Dermis blood vessel endothelial cell (primary cell): ENCODE measurements at regions not wholly inside any gene's neighbourhood (a gene's known extent, or its start where the extent isn't known, plus 50 kb on each side); places are given as distances from the start of the nearest gene placed in this dataset.
A peak's percentile ranks its signal among the peaks of the same experiment; 100 is the strongest.
"Not testable (repeated sequence)": the region's sequence is repeated elsewhere in the genome, so short reads cannot be mapped to it uniquely, and the experiment has no call there.

ENCODE experiments used
- DNase-seq: peaks from one replicate; pipeline ENCODE4 v3.0.0; 2010

GRCh38 chr19:14328406-14328805 is 52.8 kb upstream of the ADGRE5 start:
- DNase-seq, result no peak

- DNase-seq, result not testable (repeated sequence)
Measured at GRCh38 chr19:14327061-14327460, 54.2 kb upstream of the ADGRE5 start.

- peak; percentile 9 for DNase-seq
Measured at GRCh38 chr19:14325863-14326262, 55.4 kb upstream of the ADGRE5 start.

- no peak for DNase-seq
Measured at GRCh38 chr19:14325134-14325533, 56.1 kb upstream of the ADGRE5 start.

DNA sequence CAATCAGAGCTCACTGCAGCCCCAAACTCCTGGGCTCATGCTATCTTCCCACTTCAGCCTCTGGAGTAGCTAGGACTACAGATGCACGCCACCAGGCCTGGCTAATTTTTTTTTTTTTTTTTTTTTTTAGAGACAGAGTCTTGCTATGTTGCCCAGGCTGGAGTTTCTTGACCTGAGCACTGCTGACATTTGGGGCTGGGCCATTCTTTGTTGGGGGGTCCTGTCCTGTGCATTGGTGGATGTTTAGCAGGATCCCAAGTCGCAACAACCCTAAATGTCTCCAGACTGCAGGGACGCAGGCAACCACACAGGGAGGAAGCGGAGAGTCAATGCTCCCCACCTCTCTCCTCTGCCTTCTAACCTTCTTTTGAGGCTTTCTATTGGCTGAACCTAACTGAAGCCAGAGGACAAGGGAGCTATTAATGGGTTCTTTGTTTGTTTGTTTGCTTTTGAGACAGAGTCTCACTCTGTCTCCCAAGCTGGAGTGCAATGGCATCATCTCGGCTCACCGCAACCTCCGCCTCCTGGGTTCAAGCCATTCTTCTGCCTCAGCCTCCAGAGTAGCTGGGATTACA is 58.3 kb upstream of the ADGRE5 start:
- DNase-seq, result no peak

DNA sequence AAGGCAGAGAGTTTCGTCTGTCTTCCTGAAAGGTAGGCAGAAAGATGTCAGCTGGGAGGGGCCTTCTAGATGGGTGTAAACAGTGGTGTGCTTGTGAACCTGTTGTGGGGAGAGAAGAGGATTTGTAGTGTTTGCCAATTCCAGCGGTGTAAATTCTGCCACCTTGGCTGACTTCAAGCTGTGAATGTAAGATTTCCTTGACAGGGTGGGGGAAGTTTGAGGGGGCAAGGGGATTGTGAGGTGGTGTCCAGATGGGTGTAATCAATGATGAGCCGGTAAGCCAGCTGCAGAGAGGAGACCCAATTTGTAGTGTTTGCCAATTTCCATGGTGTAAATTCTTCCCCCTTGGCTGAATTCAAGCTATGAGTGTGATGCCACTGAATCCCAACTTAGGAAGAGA is 61.0 kb upstream of the ADGRE5 start:
- no peak for DNase-seq

DNA sequence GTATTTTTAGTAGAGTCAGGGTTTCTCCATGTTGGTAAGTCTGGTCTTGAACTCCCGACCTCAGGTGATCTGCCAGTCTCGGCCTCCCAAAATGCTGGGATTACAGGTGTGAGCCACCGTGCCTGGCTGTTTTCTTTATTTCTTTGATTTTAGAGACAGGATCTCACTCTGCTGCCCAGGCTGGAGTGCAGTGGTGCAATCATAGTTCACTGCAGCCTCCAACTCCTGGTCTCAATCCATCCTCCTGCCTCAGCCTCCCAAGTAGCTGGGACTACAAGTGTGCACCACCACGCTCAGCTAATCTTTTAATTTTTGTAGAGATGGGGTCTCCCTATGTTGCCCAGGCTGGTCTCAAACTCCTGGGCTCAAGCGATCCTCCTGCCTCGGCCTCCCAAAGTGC is 61.5 kb upstream of the ADGRE5 start:
- DNase-seq, result not testable (repeated sequence)

GRCh38 chr19:14318873-14319272 is 62.4 kb upstream of the ADGRE5 start:
- DNase-seq, result peak; percentile 43

DNA sequence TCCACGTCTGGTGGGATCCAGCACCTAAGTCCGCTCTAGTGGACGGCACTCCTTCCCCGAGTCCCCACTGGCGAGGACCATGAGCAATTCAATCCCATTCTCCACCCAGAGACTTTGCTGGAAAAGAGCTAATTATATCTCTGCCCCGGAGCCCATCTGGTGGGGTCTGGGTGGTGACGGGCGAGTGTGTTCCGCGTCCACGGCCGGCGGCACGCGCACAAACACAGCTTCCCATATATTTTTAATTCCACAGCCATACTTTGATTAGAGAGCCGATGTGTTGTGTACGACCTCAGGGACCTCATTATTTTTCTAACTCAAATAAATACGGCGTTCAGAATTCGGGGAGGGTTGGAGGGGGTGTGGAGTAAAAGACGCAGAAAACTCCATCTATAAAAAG is 64.1 kb upstream of the ADGRE5 start:
- no peak for DNase-seq

- peak; percentile 6 for DNase-seq
Measured at GRCh38 chr19:14315433-14315832, 65.8 kb upstream of the ADGRE5 start.

DNA sequence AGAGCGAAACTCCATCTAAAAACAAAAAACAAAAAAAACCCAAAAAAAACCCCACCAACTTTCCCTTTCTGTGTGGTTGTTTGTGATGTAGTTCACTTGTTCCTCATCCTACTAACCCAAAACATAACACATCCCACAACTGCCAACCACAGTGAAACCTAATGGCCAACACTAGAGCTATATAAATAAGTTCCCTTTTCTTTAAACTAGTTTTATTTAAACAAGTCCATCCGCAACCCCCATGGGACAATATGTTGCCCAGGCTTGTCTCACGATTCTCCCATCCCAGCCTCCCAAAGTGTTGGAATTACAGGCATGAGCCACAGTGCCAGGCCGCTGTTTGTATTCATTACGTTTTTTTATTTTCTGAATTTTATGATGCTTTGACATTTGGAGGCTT is 71.2 kb upstream of the ADGRE5 start:
- DNase-seq, result no peak

GRCh38 chr19:14305706-14306105 is 75.5 kb upstream of the ADGRE5 start:
- no peak for DNase-seq

- DNase-seq, result no peak
Measured at GRCh38 chr19:14301150-14301549, 80.1 kb upstream of the ADGRE5 start.

GRCh38 chr19:14300303-14300702 is 80.9 kb upstream of the ADGRE5 start:
- peak; percentile 7 for DNase-seq

- DNase-seq, result not testable (repeated sequence)
Measured at GRCh38 chr19:14299224-14299827, 81.9 kb upstream of the ADGRE5 start.

- DNase-seq, result not testable (repeated sequence)
Measured at GRCh38 chr19:14297883-14298576, 83.2 kb upstream of the ADGRE5 start.

- peak; percentile 15 for DNase-seq
Measured at GRCh38 chr19:14294974-14295373, 86.3 kb upstream of the ADGRE5 start.

DNA sequence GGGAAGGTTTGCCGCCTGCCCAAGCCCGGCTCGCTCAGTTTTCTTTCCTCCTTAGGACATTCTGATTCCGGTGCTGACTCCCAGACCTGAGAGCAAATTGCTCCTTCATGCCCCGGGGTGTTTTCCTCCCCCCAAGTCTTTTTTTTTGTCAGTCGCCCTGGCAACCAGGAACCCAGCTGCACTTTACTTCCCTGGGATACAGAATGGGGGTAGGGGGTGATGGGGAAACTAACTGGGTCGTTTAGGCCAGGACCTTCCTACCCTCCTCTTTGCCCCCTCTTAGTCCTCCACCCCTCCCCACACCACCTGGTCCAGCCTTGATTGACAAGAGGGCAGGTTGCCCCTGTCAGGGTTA is 87.5 kb upstream of the ADGRE5 start:
- not testable (repeated sequence) for DNase-seq

DNA sequence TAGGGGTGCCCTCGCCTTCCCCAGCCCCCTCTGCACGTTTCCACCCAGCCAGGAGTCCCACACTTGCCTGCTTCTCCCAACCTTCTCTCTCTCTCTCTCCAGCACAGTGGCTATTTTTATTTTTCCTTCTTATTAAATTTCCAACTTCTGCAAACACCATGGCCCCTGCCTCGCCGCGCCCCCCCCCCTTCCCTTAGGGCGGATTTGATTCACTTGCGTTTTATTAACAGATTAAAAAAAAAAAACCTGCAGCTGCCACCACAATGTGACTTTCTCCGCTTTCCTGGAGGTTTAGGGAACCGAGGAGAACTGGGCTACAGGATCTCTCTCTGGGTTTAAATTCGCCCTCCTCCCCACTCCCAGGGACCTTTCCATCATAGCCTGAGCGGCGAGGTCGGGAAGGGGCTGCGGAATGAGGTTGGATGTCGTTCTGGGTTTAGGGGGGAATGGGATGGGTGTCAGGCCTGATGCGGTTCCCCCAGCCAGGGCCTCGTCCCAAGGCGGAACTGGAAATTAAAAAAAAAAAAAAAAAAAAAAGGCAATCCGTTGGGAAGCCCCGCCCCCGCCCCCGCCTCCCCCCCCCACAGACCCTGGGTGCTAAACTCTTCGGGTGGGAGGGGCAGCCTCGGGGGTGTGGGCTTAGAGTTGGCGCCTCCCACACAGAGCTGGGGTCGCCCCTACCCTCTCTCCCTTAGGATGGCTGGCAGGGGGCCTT is 87.3 kb upstream of the ADGRL1 start:
- DNase-seq, result not testable (repeated sequence)

DNA sequence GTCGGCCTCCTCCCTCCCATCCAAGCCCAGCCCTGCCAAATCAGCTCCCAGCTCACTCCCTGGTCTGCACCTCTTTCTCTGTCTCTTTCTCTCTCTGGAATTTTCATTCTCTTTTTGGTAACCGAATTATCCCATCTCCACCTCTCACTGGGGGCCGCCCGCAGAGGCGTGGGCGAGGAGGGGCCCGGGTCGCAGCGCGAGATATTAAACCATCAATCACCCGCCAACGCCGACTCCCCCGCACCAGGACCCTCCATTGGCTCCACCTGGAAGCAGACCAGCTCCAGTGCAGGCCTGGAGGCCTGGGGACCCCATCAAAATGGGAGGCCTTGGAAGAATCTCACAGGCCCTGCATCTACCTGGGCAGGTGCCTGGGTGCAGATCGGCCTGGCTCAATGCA is 83.8 kb upstream of the ADGRL1 start:
- DNase-seq, result not testable (repeated sequence)

- not testable (repeated sequence) for DNase-seq
Measured at GRCh38 chr19:14287837-14288236, 81.9 kb upstream of the ADGRL1 start.

- DNase-seq, result peak; percentile 45
Measured at GRCh38 chr19:14286594-14286993, 80.6 kb upstream of the ADGRL1 start.

DNA sequence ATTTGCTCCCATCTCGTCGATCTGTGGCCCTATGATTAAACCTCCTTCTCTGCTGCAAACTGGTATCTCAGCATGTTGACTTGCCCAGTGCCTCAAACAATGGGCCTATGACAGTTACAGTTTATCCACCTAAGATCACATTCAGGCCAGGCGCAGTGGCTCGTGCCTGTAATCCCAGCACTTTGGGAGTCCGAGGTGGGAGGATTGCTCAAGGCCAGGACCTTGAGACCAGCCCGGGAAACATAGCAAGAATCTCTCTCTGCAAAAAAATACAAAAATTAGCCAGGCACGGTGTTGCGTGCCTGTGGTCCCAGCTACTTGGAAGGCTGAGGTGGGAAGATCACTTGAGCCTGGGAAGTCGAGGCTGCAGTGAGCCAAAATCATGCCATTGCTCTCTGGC is 79.8 kb upstream of the ADGRL1 start:
- DNase-seq, result not testable (repeated sequence)
